NCI-H345 treated with DMSO at 0.1 percent for 48 hours (cell line): ENCODE measurements at regions not wholly inside any gene's neighbourhood (a gene's known extent, or its start where the extent isn't known, plus 50 kb on each side); places are given as distances from the start of the nearest gene placed in this dataset.

Source experiments
- DNase-seq: peaks from one replicate; lab custom pipeline; 2025; ENCODE audit not compliant: unreplicated experiment; lab: John Stamatoyannopoulos, UW

GRCh38 chr10:59082249-59082648 lies 94.2 kb upstream of the PHYHIPL start:
- no peak for DNase-seq

- DNase-seq = no peak
Observed at GRCh38 chr10:59085054-59085453, 91.4 kb upstream of the PHYHIPL start.

GRCh38 chr10:59085711-59086502 lies 90.5 kb upstream of the PHYHIPL start:
- DNase-seq = no peak

- no peak for DNase-seq
Observed at GRCh38 chr10:59087486-59087885, 89.0 kb upstream of the PHYHIPL start.

- no peak for DNase-seq
Observed at GRCh38 chr10:59088912-59089573, 87.4 kb upstream of the PHYHIPL start.

- no peak for DNase-seq
Observed at GRCh38 chr10:59090817-59091622, 85.4 kb upstream of the PHYHIPL start.

- DNase-seq = no peak
Observed at GRCh38 chr10:59093461-59093860, 83.0 kb upstream of the PHYHIPL start.

GRCh38 chr10:59096631-59097030 lies 79.8 kb upstream of the PHYHIPL start:
- DNase-seq = no peak

- no peak for DNase-seq
Observed at GRCh38 chr10:59098387-59098786, 78.1 kb upstream of the PHYHIPL start.

- no peak for DNase-seq
Observed at GRCh38 chr10:59098831-59099452, 77.5 kb upstream of the PHYHIPL start.

GRCh38 chr10:59099481-59099880 lies 77.0 kb upstream of the PHYHIPL start:
- no peak for DNase-seq

- DNase-seq = no peak
Observed at GRCh38 chr10:59102394-59102793, 74.0 kb upstream of the PHYHIPL start.

- no peak for DNase-seq
Observed at GRCh38 chr10:59104186-59104585, 72.3 kb upstream of the PHYHIPL start.

GRCh38 chr10:59106441-59106840 lies 70.0 kb upstream of the PHYHIPL start:
- no peak for DNase-seq

- no peak for DNase-seq
Observed at GRCh38 chr10:59107147-59107546, 69.3 kb upstream of the PHYHIPL start.

GRCh38 chr10:59108296-59108870 lies 68.1 kb upstream of the PHYHIPL start:
- DNase-seq = no peak

GRCh38 chr10:59108886-59109288 lies 67.6 kb upstream of the PHYHIPL start:
- DNase-seq = no peak

GRCh38 chr10:59109826-59110225 lies 66.6 kb upstream of the PHYHIPL start:
- DNase-seq = no peak

GRCh38 chr10:59124187-59124586 lies 52.3 kb upstream of the PHYHIPL start:
- DNase-seq = no peak

GRCh38 chr10:59125666-59126065 lies 50.8 kb upstream of the PHYHIPL start:
- no peak for DNase-seq

- DNase-seq = no peak
Observed at GRCh38 chr10:59126261-59126660, 50.2 kb upstream of the PHYHIPL start.
